GM10266 (cell line): ENCODE measurements at regions not wholly inside any gene's neighbourhood (a gene's known extent, or its start where the extent isn't known, plus 50 kb on each side); places are given as distances from the start of the nearest gene placed in this dataset.
"Not testable (repeated sequence)": the region's sequence is repeated elsewhere in the genome, so short reads cannot be mapped to it uniquely, and the experiment has no call there.

Experiments
- DNase-seq: peaks from one replicate; pipeline ENCODE4 v3.0.0; 2012; ENCODE audit errors: extremely low spot score
- CTCF ChIP-seq: IDR thresholded peaks from 2 replicates; pipeline ENCODE4 v1.5.1; 2012; ENCODE audit warnings: mild to moderate bottlenecking, low read depth; ENCODE audit not compliant: control insufficient read depth, insufficient read depth; ENCODE audit errors: missing control alignments

GRCh38 chr2:240237609-240238174, 97.2 kb upstream of the OTOS start:
- DNase-seq, result no peak
- no peak for TF ChIP-seq CTCF

GRCh38 chr2:240238201-240238600, 97.7 kb upstream of the OTOS start:
- TF ChIP-seq CTCF, result no peak
- no peak for DNase-seq

- no peak for TF ChIP-seq CTCF
- no peak for DNase-seq
These were observed 98.3 kb upstream of the OTOS start for GRCh38 chr2:240238786-240239185.

- no peak for DNase-seq
These were observed 98.9 kb upstream of the OTOS start for GRCh38 chr2:240239325-240239724.

GRCh38 chr2:240240017-240240734, 99.7 kb upstream of the OTOS start:
- no peak for TF ChIP-seq CTCF
- no peak for DNase-seq

More at GRCh38 chr2:240239325-240239724, 98.9 kb upstream of the OTOS start:
- no peak for TF ChIP-seq CTCF

- TF ChIP-seq CTCF, result no peak
- no peak for DNase-seq
These were observed 100.3 kb upstream of the OTOS start for GRCh38 chr2:240240781-240241180.

GRCh38 chr2:240241572-240241971, 101.1 kb upstream of the OTOS start:
- DNase-seq, result no peak
- TF ChIP-seq CTCF, result no peak

- DNase-seq, result not testable (repeated sequence)
These were observed 102.6 kb upstream of the OTOS start for GRCh38 chr2:240243049-240243448.
